GM18511 (cell line): ENCODE measurements at regions not wholly inside any gene's neighbourhood (a gene's known extent, or its start where the extent isn't known, plus 50 kb on each side); places are given as distances from the start of the nearest gene placed in this dataset.
"Not testable (repeated sequence)": the region's sequence is repeated elsewhere in the genome, so short reads cannot be mapped to it uniquely, and the experiment has no call there.

Experiments
- ATAC-seq: cut with Tn5 transposase; IDR thresholded peaks from one replicate; pipeline ENCODE4 v1.9.1; 2021; ENCODE audit warnings: mild to moderate bottlenecking, moderate library complexity; ENCODE audit not compliant: unreplicated experiment

GRCh38 chr10:109732254-109732965 lies 190.9 kb downstream of the XPNPEP1 start:
- ATAC-seq: no peak

- not testable (repeated sequence) for ATAC-seq
Observed at GRCh38 chr10:109729895-109730294, 193.4 kb downstream of the XPNPEP1 start.

DNA sequence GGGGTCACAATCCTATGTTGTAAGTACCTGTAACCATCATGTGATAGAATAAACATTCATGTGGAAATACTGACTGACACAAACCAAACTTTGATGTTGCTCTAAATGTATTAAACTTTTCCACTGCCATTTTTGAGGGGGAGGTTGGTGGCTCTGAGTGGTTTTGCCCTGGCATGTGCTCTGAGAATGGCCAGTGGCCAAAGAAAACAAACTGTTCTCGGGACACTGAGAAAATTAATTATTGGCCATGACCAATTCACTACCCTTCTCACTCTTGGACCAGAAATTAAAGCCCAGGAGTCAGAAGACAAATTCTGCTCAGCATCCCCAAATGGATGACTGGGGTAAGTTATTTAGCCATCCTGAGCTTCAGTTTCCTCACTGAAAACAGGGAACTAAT lies 195.9 kb downstream of the XPNPEP1 start:
- ATAC-seq: no peak

- no peak for ATAC-seq
Observed at GRCh38 chr10:109726473-109726872, 196.8 kb downstream of the XPNPEP1 start.

GRCh38 chr10:109723305-109723704 lies 200.0 kb downstream of the XPNPEP1 start:
- ATAC-seq: no peak

- no peak for ATAC-seq
Observed at GRCh38 chr10:109721453-109722064, 201.8 kb downstream of the XPNPEP1 start.

DNA sequence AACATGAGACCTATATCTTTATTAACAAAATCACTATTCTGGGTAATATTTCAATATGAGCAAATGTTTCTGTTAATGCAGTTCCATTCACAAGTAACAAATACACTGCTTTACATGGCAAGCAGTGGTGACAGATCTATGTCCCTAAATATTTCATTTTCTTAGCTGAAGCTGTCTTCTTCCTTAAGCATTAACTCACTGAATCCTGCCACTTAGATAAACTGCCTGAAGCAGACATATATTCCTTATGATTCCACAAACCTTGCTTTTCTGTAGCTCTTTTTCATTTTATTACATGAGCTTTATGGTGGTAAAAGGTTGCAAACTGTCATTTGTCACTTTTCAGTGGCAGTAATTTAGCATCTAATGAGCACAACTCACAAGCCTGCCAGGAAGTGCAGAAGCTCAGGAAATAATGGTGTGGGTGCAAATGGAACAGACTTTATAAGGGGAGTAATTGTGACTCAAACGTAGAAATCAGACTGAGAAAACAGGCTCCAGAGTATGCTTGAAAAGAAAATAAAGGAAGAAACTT lies 217.2 kb downstream of the XPNPEP1 start:
- ATAC-seq: no peak

DNA sequence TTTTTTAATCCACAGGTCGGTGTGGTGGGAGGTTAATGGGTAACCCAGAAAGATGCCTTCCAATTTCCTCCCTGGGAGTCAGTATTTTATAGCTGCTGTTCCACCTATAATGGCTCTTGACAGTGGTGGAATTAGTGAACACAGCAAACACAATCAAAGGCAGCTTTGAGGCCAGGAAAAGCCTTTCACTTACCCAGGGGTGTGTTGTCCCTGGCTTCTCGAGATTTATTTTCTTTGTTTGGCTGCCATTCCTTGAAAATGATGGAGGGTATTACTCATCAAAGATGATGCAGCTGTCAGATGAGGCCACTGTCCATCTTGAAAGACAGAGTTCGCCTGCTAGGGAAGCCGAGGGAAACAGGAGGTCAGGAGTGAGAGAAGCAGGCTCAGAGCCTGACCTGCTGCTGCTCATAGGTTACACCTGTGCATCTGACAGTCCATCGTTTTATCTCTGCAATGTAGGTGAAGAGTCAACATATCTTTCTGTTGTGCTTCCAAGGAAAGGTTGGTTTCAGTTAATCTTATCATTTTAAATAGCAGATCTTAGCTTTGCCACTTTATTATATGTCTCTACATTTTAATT lies 221.6 kb downstream of the XPNPEP1 start:
- ATAC-seq: no peak

DNA sequence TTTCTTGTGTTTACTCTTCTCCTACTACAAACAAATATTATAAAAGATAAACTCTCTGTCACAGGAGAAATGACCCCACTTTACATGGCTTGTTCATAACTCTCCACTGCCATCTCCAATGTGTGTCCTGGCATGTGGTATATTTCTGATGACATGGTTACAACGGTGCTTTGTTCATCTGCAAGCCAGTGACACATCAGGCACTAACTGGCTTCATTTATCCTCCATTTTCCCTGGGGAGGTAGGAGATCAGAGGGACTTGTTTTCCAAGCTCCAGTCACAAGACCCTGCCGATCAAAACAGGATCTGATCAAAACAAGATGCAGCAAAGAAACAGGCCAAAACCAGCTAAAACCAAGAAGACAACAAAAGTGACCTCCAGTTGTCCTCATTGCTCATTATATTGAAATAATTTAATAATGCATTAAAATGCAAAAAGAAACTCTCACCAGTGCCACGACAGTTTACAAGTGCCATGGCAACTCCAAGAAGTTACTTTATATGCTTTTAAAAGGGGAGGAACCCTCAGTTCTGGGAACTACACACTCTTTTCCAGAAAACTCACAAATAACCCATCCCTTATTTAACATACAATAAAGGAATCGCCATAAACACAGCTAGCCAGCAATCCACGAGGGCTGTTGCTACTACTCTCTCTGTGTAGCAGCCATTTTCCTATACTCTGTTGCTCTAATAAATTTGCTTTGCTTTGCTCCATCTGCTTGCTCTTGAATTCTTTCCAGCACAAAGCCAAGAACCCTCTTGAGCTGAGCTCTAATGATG lies 224.2 kb downstream of the XPNPEP1 start:
- ATAC-seq: no peak

GRCh38 chr10:109698086-109698485 lies 225.2 kb downstream of the XPNPEP1 start:
- no peak for ATAC-seq

GRCh38 chr10:109696981-109697775 lies 226.1 kb downstream of the XPNPEP1 start:
- ATAC-seq: no peak

GRCh38 chr10:109696462-109696861 lies 226.8 kb downstream of the XPNPEP1 start:
- ATAC-seq: no peak

GRCh38 chr10:109695988-109696387 lies 227.3 kb downstream of the XPNPEP1 start:
- ATAC-seq: no peak

DNA sequence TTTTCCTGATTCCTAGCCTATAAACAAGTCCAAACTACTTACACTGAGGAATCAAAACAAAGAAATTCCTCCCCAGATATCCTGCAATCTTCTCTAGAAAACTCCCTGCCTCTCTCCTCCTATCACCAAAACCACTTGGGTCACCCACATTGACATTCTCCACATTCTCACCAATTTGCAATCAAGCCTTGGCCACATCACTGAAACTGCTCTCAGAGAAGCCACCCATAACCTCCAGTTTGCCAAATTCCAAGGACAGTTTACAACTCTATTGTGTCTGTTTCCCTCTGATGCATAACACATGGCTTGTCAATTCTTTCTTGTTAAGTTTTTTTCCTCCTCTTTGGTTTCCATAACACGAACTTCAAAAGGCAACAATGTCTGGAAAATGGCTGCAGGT lies 233.5 kb downstream of the XPNPEP1 start:
- ATAC-seq: no peak

- ATAC-seq: no peak
Observed at GRCh38 chr10:109679478-109679877, 243.8 kb downstream of the XPNPEP1 start.

GRCh38 chr10:109678857-109679256 lies 244.5 kb downstream of the XPNPEP1 start:
- ATAC-seq: no peak

- no peak for ATAC-seq
Observed at GRCh38 chr10:109676703-109677102, 246.6 kb downstream of the XPNPEP1 start.

- no peak for ATAC-seq
Observed at GRCh38 chr10:109668703-109669102, 254.6 kb downstream of the XPNPEP1 start.

DNA sequence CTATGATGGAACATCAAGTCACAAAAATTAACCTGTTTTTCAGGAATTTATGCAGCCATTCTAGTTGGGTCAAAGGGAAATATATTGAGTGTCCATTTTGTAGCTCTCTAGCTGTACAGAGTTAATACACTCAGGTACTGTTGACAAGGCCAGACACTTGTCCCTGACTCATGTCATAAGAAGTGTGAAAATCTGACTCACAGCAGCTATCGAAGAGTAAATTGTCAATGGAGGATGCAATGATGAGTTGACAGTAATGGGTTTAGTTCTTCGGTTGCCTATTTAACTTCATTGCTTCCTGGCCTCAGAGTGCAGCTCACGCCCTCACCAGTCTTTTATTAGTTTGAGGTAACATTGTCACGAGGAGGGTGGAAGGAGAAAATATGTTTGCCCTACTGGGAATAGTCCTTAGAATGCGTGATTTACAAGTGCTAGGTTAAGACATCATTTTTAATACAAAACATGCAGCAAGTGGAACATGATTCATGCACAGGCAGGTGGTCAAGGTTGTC lies 255.1 kb downstream of the XPNPEP1 start:
- no peak for ATAC-seq

- ATAC-seq: no peak
Observed at GRCh38 chr10:109665321-109665720, 258.0 kb downstream of the XPNPEP1 start.
